Stimulated activated naive CD8-positive, alpha-beta T cell treated with anti-CD3 and anti-CD28 coated beads, Interleukin-15, amount 100 ng/mL, for 72 hours (primary cell): ENCODE measurements at regions not wholly inside any gene's neighbourhood (a gene's known extent, or its start where the extent isn't known, plus 50 kb on each side); places are given as distances from the start of the nearest gene placed in this dataset.
"Not testable (repeated sequence)": the region's sequence is repeated elsewhere in the genome, so short reads cannot be mapped to it uniquely, and the experiment has no call there.

Source experiments
- ATAC-seq: fragments of 150-1000 bp; cut with Tn5 transposase; 2 replicates; pipeline ENCODE4 v1.10.0; 2021; ENCODE audit warnings: mild to moderate bottlenecking, moderate library complexity
- DNase-seq, 2 donors: peaks; one replicate each; pipeline ENCODE4 v3.0.0; 2021 to 2022
- H3K27ac Mint-ChIP-seq, 2 donors: one replicate each; pipeline ENCODE4 v1.8.0; 2022; ENCODE audit warnings: mild to moderate bottlenecking in 2 of 2, mixed read lengths in 2 of 2, moderate library complexity in 2 of 2
- H3K27me3 Mint-ChIP-seq: one replicate; pipeline ENCODE4 v1.8.0; 2022; ENCODE audit warnings: mixed read lengths
- H3K4me1 Mint-ChIP-seq: one replicate; pipeline ENCODE4 v1.8.0; 2022; ENCODE audit warnings: mild to moderate bottlenecking, mixed read lengths
- H3K4me3 Mint-ChIP-seq, 2 donors: one replicate each; pipeline ENCODE4 v1.8.0; 2022; ENCODE audit warnings: mild to moderate bottlenecking in 2 of 2, mixed read lengths in 2 of 2, moderate library complexity in 1 of 2
- H3K9me3 Mint-ChIP-seq, 2 donors: one replicate each; pipeline ENCODE4 v1.8.0; 2022; ENCODE audit warnings: mixed read lengths in 2 of 2

DNA sequence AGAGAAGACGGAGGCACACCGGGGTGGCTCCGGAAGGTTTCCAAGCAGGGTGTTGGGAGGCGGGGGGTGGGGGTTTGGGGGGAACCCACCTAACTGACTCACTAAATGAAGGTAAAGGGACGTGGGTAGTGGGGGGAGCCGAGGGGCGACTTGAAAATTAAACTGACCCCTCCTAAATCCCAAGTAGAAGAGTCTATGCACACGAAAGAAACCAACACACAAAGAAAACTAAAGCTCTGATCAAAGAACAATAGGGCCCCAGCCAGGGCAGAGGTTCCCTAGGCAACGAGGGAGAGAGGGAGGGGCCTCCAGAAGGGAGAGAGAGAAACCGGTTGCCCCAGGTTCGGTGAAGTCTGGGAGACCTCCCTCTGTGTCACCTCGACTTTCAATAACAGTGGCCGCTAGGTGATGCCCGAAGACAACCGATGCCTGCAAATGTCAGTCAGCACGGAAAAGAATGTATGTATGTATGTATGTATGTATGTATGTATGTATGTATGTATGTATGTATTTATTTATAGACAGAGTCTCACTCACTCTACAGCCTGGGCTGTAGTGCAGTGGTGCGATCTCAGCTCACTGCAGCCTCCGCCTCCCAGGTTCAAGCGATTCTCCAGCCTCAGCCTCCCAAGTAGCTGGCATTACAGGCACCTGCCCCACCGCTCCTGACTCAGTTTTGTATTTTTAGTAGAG lies 106.7 kb upstream of the ANKRD30BL start:
- Mint-ChIP-seq H3K4me3 (peak overlapping the region; percentile 53 to 55), H3K27ac (peak overlapping the region in 1 of 2 donors; percentile 35)
- DNase-seq (peak; percentile 44 to 64), ATAC-seq (peak; percentile 58)
- not testable (repeated sequence) for H3K9me3 Mint-ChIP-seq, H3K4me1 Mint-ChIP-seq, H3K27me3 Mint-ChIP-seq

DNA sequence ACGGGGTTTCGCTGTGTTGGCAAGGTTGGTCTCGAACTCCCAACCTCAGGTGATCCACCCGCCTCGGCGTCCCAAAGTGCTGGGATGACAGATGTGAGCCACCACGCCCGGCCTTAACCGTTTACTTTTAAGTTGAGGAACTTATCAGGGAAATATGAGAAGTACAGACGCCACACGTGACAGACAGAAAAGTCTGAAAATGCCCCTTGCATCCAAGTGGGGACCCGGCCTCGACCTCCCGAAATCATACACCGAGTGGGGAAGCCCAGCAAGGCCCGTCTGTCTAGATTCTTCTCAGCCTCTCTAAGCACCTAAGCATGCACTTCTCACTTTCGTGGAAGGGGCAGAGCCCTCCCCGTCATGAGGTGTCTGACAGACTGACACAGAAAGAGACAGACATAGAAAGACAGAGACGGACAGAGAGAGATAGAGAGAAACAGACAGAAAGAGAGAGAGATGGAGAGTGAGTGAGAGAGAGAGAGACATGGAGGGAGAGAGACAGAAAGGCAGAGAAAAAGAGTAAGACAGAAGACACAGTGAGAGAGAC lies 107.3 kb upstream of the ANKRD30BL start:
- no peaks in the 10 kb centered on the region for H3K27me3 Mint-ChIP-seq
- no peaks in the 10 kb centered on the region for H3K9me3 Mint-ChIP-seq
- no peaks in the 10 kb centered on the region for H3K4me1 Mint-ChIP-seq

DNA sequence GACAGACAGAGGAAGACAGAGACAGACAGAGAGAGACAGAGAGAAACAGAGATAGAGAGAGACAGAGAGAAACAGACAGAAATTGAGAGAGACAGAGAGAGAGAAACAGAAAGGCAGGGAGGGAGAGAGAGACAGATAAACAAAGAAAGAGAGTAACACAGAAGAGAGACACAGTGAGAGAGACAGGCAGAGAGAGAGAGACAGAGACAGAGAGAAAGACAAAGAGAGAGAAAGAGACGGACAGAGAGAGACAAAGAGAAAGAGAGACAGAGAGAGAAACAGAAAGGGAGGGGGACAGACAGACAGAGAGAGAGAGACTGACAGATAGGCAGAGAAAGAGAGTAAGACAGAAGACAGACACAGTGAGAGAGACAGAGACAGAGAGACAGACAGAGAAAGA lies 108.5 kb upstream of the ANKRD30BL start:
- Mint-ChIP-seq H3K4me3 (no peak overlapping the region), H3K27me3 (no peaks in the 10 kb centered on the region), H3K27ac (no peak overlapping the region), H3K4me1 (no peaks in the 10 kb centered on the region), H3K9me3 (no peaks in the 10 kb centered on the region)
- ATAC-seq, result no peak
- DNase-seq, result no peak

More for the DNA sequence above, 107.3 kb upstream of the ANKRD30BL start:
- DNase-seq (no peak), ATAC-seq (no peak)
- no peak overlapping the region for H3K27ac Mint-ChIP-seq
- H3K4me3 Mint-ChIP-seq, result no peak overlapping the region

DNA sequence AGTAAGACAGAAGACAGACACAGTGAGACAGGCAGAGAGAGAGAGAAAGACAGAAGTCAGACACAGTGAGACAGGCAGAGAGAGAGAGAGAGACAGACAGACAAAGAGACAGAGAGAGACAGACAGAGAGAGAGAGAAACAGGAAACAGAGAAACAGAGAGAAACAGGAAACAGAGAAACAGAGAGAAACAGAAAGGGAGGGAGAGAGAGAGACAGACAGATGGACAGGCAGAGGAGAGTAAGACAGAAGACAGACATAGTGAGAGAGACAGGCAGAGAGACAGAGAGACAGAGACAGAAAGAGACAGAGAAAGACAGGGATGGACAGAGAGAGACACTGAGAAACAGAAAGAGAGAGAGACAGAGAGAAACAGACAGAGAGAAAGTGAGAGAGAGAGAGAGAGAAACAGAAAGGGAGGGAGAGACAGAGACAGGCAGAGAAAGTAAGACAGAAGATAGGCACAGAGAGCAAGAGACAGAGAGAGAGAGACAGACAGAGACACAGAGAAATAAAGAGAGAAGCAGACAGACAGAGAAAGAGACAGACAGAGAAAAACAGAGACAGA lies 109.3 kb upstream of the ANKRD30BL start:
- H3K4me3 Mint-ChIP-seq, result no peak overlapping the region
- no peaks in the 10 kb centered on the region for H3K9me3 Mint-ChIP-seq
- no peak for DNase-seq
- no peaks in the 10 kb centered on the region for H3K4me1 Mint-ChIP-seq
- no peaks in the 10 kb centered on the region for H3K27me3 Mint-ChIP-seq
- ATAC-seq, result no peak
- H3K27ac Mint-ChIP-seq, result no peak overlapping the region

DNA sequence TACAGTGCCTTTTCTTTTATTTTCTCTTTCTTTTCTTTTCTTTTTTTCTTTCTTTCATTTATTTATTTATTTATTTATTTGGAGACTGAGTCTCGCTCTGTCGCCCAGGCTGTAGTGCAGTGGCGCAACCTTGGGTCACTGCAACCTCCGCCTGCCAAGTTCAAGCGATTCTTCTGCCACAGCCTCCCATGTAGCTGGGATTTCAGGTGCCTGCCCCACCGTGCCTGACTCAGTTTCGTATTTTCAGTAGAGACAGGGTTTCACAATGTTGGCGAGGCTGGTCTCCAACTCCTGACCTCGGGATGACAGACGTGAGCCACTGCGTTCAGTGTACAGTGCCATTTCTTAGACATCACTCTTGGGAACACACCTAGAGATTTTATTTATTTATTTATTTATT lies 110.0 kb upstream of the ANKRD30BL start:
- not testable (repeated sequence) for H3K27me3 Mint-ChIP-seq, H3K9me3 Mint-ChIP-seq, H3K4me3 Mint-ChIP-seq, H3K4me1 Mint-ChIP-seq, ATAC-seq, H3K27ac Mint-ChIP-seq, DNase-seq

DNA sequence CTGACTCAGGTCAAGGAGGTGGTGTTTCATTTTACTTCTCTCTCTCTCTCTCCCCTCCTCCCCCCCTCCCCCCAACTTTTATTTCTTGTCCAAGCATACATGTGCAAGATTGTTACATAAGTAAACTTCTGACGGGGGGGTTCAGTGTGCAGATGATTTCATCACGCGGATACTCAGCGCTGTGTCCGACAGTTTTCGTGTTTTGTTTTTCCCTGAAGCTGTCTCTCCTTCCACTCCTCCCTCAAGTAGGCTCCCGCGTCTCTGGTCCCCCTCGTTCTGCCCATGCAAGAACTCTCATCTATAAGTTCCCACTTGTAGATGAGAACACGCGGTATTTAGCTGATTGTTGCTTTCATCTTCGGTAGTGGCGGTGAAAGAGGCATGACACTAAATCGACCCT lies 111.0 kb upstream of the ANKRD30BL start:
- no peaks in the 10 kb centered on the region for H3K4me1 Mint-ChIP-seq
- peaks cover 0 to under 1% of the 10 kb centered on the region in 2 donors for H3K9me3 Mint-ChIP-seq
- H3K27ac Mint-ChIP-seq, result peak overlapping the region in 1 of 2 donors; percentile 2
- DNase-seq (no peak), ATAC-seq (no peak)
- H3K4me3 Mint-ChIP-seq, result no peak overlapping the region
- no peaks in the 10 kb centered on the region for H3K27me3 Mint-ChIP-seq

DNA sequence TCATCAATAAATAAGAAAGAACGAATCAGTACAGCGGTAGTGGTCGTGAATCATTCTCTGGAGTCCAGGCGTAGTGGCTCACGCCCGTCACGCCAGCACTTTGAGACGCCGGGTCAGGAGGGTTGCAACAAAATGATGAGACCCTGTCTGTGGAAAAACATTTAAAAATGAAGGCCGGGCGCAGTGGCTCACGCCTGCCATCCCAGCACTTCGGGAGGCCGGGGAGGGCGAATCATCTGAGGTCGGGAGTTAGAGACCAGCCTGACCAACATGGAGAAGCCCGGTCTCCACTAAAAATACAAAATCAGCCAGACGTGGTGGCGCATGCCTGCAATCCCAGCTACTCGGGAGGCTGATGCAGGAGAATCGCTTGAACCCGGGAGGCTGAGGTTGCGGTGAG lies 111.8 kb upstream of the ANKRD30BL start:
- H3K27ac Mint-ChIP-seq, ATAC-seq, H3K4me1 Mint-ChIP-seq, DNase-seq, H3K4me3 Mint-ChIP-seq, H3K27me3 Mint-ChIP-seq, H3K9me3 Mint-ChIP-seq: not testable (repeated sequence)

DNA sequence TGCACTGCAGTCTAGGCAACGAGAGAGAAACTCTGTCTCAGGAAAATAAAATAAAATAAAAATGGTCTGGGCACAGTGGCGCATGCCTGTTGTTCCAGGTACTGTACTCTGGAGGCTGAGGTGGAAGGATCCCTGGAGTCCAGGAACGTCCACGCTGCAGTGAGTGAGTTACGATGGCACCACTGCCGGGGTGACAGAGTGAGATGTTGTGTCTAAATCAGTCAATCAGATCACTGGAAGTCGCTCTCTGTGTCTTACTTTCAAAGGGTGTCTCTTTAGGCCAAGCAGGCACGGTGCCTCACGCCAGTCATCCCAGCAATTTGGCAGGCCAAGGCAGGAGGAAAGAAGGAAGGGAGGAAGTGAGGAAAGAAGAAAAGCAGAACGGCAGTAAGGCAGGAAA lies 112.2 kb upstream of the ANKRD30BL start:
- Mint-ChIP-seq H3K27ac (no peak overlapping the region), H3K4me1 (no peaks in the 10 kb centered on the region), H3K9me3 (peaks cover 0 to 4% of the 10 kb centered on the region in 2 donors), H3K4me3 (no peak overlapping the region), H3K27me3 (no peaks in the 10 kb centered on the region)
- DNase-seq (no peak), ATAC-seq (no peak)

DNA sequence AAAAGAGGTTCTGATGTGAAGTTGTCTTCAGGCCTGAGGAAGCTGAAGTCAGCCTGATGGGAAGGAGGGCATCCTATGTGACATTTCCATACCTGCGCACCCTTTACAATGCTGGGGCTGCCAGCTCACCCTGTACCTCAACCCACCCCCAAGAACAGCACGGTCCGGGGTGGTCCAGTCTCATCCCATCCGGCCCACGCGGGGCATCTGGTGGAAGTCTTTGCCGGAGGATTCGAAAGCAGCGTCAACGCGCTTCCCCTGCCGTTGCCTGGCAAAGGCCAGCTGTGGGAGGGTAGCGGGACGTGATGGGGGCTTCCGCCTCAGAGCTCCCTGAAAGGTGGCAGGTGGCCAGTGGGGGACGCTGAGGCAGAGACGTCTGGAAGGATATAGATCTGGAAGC lies 113.6 kb upstream of the ANKRD30BL start:
- no peaks in the 10 kb centered on the region for H3K27me3 Mint-ChIP-seq
- ATAC-seq, result no peak
- no peak for DNase-seq
- no peaks in the 10 kb centered on the region for H3K4me1 Mint-ChIP-seq
- H3K27ac Mint-ChIP-seq, result no peak overlapping the region
- H3K4me3 Mint-ChIP-seq, result no peak overlapping the region
- H3K9me3 Mint-ChIP-seq, result peaks cover 4 to 5% of the 10 kb centered on the region in 2 donors

DNA sequence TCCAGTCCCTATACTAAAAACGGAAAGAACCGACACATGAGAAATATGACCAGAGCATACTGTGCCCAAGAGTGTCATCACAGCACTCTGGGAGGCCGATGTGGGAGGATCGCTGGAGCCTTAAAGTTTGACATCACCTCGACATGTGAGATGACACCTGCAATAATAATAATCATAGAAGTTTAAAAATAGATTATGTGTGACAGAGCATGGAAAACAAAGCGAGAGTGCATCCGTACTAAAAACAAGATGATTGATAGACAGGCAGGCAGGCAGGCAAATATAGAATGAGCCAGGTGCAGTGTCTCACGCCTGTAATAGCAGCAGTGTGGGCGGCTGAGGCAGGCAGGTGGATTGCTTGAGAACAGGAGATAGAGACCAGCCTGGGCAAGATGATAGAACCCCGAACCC lies 114.8 kb upstream of the ANKRD30BL start:
- DNase-seq, result no peak
- no peak for ATAC-seq
- Mint-ChIP-seq H3K27ac (no peak overlapping the region), H3K9me3 (peaks cover 8 to 12% of the 10 kb centered on the region in 2 donors), H3K27me3 (peaks cover 4% of the 10 kb centered on the region), H3K4me3 (no peak overlapping the region), H3K4me1 (no peaks in the 10 kb centered on the region)

DNA sequence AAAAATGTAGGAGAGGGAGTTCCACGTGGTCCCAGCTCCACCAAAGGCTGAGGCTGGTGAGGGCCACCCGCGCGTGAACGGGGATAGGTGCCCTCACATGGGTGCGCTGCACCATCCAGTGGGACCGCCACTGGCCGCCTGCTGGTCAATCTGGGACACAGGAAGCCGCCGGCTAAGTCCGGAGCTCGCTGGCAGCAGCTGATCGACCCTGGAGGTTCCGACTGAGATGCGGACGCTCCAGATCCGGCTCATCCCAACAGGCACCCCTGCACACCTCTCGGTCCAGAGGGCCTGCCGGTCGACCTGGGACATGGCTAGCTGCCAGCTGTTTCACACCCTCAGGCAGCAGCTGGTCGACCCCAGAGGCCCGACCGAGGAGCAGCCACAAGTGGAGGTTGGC lies 116.5 kb upstream of the ANKRD30BL start:
- Mint-ChIP-seq H3K27ac (no peak overlapping the region), H3K27me3 (peaks cover 13% of the 10 kb centered on the region), H3K4me1 (no peaks in the 10 kb centered on the region), H3K4me3 (no peak overlapping the region), H3K9me3 (peaks cover 13 to 21% of the 10 kb centered on the region in 2 donors)
- DNase-seq (no peak), ATAC-seq (no peak)

DNA sequence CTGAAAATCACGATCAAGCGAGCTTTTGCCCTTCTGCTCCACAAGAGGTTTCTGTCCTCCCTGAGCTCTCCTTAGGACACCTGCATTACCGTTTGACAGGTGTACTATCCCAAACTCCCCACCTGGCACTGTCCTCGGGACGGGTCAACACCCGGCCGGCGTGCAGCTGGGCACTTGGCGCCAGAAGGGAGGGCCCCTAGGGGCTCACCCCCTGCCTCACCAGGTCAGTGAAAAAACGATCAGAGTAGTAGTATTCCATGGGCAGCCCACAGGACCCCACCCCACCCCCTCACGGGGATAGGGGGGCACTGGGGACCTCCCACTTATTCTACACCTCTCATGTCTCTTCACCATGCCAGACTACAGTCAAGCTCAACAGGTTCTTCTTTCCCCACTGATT lies 117.6 kb upstream of the ANKRD30BL start:
- ATAC-seq (peak; percentile 43), DNase-seq (no peak)
- no peak overlapping the region for H3K4me3 Mint-ChIP-seq
- H3K9me3 Mint-ChIP-seq, result peaks cover 13 to 21% of the 10 kb centered on the region in 2 donors
- H3K4me1 Mint-ChIP-seq, result no peaks in the 10 kb centered on the region
- peaks cover 13% of the 10 kb centered on the region for H3K27me3 Mint-ChIP-seq
- no peak overlapping the region for H3K27ac Mint-ChIP-seq

DNA sequence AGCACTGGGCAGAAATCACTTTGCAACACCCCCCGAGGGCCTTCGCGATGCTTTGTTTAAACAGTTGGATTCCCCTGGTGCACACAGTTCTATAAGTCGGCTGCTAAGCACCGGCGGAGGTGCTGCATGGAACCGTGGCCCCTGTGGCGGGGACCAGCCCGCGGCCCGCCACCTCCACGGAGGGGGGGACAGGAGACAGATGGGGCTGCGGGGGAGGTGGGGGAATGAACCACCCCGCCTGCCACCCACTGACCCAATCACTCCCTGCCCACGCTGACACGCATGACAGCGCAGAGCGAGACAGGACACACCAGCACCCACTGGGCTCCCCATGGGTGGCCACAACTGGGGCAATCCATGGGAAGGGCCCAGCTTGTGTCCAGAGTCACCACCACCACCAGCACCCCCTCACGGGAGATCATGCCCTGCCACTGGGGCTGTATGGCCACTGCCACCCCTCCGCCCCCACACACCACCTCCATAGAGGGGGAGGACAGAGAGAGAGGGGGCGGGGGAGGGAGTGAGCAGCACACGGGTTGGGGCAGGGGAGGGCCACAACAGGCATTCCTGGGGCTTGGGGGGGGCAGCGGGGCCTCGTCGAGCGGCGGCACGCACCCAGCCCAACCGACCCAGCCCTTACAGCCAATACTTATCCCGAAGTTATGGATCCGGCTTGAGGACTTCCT lies 118.3 kb upstream of the ANKRD30BL start:
- Mint-ChIP-seq H3K4me1 (no peaks in the 10 kb centered on the region), H3K9me3 (peaks cover 13 to 21% of the 10 kb centered on the region in 2 donors), H3K27me3 (peaks cover 13% of the 10 kb centered on the region), H3K27ac (no peak overlapping the region), H3K4me3 (no peak overlapping the region)
- no peak for DNase-seq
- peak; percentile 69 for ATAC-seq

DNA sequence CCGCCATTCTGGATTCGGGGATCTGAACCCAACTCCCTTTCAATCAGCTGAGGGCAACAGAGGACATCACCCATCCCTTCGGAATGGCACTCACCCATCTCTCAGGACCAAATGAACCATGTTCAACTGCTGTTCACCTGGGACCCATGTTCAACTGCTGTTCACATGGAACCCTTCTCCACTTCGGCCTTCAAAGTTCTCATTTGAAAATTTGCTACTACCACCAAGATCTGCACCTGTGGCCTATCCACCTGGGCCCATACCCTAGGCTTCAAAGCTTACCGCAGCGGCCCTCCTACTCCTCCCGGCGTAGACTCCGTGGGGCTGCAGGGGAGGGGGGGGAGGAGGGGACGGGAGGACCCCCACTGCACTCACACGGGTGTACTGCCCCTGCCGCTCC lies 119.2 kb upstream of the ANKRD30BL start:
- DNase-seq (no peak), ATAC-seq (no peak)
- Mint-ChIP-seq H3K27ac (no peak overlapping the region), H3K27me3 (peaks cover 13% of the 10 kb centered on the region), H3K4me3 (no peak overlapping the region), H3K4me1 (no peaks in the 10 kb centered on the region), H3K9me3 (peaks cover 13 to 21% of the 10 kb centered on the region in 2 donors)

DNA sequence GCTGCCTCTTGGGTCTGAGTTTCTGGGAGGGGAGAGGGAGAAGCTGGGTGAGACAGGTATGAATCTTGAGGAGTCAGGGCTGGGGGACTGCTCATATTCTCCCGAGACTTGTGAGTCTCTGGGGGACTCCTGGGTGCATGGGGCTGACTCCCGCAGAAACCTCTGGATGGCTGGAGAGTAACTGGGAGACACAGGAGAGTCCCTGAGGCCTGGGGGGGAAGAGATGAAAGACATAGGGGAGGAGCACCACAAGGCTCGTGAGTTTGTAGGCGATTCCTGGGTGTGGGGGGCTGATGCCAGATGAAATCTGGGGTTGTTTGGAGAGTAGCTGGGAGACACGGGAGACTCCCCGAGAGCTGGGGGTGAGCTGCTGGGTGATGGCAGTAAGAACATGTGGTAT lies 120.4 kb upstream of the ANKRD30BL start:
- not testable (repeated sequence) for H3K4me1 Mint-ChIP-seq, DNase-seq, H3K4me3 Mint-ChIP-seq, ATAC-seq
- Mint-ChIP-seq H3K27me3 (peaks cover 13% of the 10 kb centered on the region), H3K9me3 (peaks cover 13 to 21% of the 10 kb centered on the region in 2 donors), H3K27ac (peak overlapping the region in 1 of 2 donors; percentile 19)

DNA sequence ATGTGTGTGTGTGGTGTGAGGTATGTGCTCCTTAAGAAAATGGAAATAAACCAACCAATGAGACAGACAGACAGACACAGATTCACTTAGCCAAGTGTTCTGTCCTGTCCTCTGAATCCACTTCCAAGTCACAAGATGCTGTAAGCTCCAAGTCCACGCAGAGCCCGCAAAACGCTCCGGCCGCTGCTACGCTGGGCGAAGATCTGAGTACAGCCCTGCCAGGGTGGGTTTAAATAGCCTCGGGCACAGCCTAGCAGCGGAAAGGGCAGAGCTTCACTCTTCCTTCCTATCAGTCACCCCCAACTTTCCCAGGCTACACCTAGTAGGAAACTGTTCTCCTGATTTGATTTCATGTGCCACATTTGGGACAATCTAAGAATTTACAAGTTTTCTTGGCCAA lies 121.2 kb upstream of the ANKRD30BL start:
- DNase-seq (no peak), ATAC-seq (no peak)
- H3K9me3 Mint-ChIP-seq, result peaks cover 11 to 21% of the 10 kb centered on the region in 2 donors
- H3K27me3 Mint-ChIP-seq, result peaks cover 13% of the 10 kb centered on the region
- no peak overlapping the region for H3K4me3 Mint-ChIP-seq
- H3K27ac Mint-ChIP-seq, result no peak overlapping the region
- no peaks in the 10 kb centered on the region for H3K4me1 Mint-ChIP-seq
